KMS-11 (cell line): ENCODE measurements at regions not wholly inside any gene's neighbourhood (a gene's known extent, or its start where the extent isn't known, plus 50 kb on each side); places are given as distances from the start of the nearest gene placed in this dataset.

ENCODE experiments used
- H2AFZ ChIP-seq: fragments of 200-600 bp; sonication (generic); 2 replicates; pipeline ENCODE4 v1.6.1; 2016; ENCODE audit warnings: antibody characterized with exemption, mixed run types, low read depth
- H3K27ac ChIP-seq: fragments of 200-600 bp; sonication (generic); 2 replicates; pipeline ENCODE4 v1.6.1; 2016; ENCODE audit warnings: mild to moderate bottlenecking, mixed run types
- H3K27me3 ChIP-seq: fragments of 200-600 bp; sonication (generic); 2 replicates; pipeline ENCODE4 v1.6.1; 2017; ENCODE audit warnings: mild to moderate bottlenecking, low read depth, mixed run types, moderate library complexity; ENCODE audit not compliant: insufficient read depth
- H3K36me3 ChIP-seq: fragments of 200-600 bp; sonication (generic); 2 replicates; pipeline ENCODE4 v1.6.1; 2017; ENCODE audit warnings: mild to moderate bottlenecking, mixed run types; ENCODE audit not compliant: insufficient read depth
- H3K4me1 ChIP-seq: fragments of 200-600 bp; sonication (generic); 2 replicates; pipeline ENCODE4 v1.6.1; 2016; ENCODE audit warnings: mild to moderate bottlenecking, low read depth, mixed run types; ENCODE audit not compliant: poor library complexity, severe bottlenecking
- H3K4me2 ChIP-seq: fragments of 200-600 bp; sonication (generic); 2 replicates; pipeline ENCODE4 v1.7.0; 2016; ENCODE audit warnings: mild to moderate bottlenecking, mixed run types
- H3K4me3 ChIP-seq: fragments of 200-600 bp; sonication (generic); IDR thresholded peaks from 2 replicates; pipeline ENCODE4 v1.6.1; 2017; ENCODE audit warnings: low read depth, low read length, mixed read lengths; ENCODE audit not compliant: insufficient read depth
- H3K79me2 ChIP-seq: fragments of 200-600 bp; sonication (generic); 2 replicates; pipeline ENCODE4 v1.6.1; 2016; ENCODE audit warnings: low read depth, mixed run types; ENCODE audit not compliant: insufficient read depth
- H3K9ac ChIP-seq: fragments of 200-600 bp; sonication (generic); 2 replicates; pipeline ENCODE4 v1.6.1; 2016; ENCODE audit warnings: mild to moderate bottlenecking, mixed run types
- H4K20me1 ChIP-seq: fragments of 200-600 bp; sonication (generic); 2 replicates; pipeline ENCODE4 v1.6.1; 2016; ENCODE audit warnings: mild to moderate bottlenecking, mixed run types; ENCODE audit not compliant: insufficient read depth
- CTCF ChIP-seq: fragments of 200-600 bp; sonication (generic); conservative IDR thresholded peaks from 2 replicates; pipeline ENCODE4 v1.6.1; 2017; ENCODE audit warnings: low read depth, mild to moderate bottlenecking, antibody characterized with exemption, low read length, moderate library complexity, mixed read lengths

GRCh38 chr2:120436885-120437603 lies 91.1 kb downstream of the INHBB start:
- Histone ChIP-seq H3K4me3 (no peak overlapping the region), H3K27me3 (no peaks in the 10 kb centered on the region), H3K9ac (no peak overlapping the region), H3K4me1 (no peaks in the 10 kb centered on the region), H3K4me2 (no peak overlapping the region), H2AFZ (no peak overlapping the region), H3K27ac (no peak overlapping the region), H4K20me1 (no peaks in the 10 kb centered on the region), H3K36me3 (no peaks in the 10 kb centered on the region), H3K79me2 (no peaks in the 10 kb centered on the region)
- TF ChIP-seq CTCF: no peak

- no peak overlapping the region for H3K27ac ChIP-seq
- TF ChIP-seq CTCF: no peak
- no peaks in the 10 kb centered on the region for H3K27me3 ChIP-seq
Measured at GRCh38 chr2:120437604-120438000, 91.7 kb downstream of the INHBB start.

GRCh38 chr2:120438301-120439066 lies 92.5 kb downstream of the INHBB start:
- H3K36me3 ChIP-seq: no peaks in the 10 kb centered on the region
- H3K79me2 ChIP-seq: no peaks in the 10 kb centered on the region
- no peaks in the 10 kb centered on the region for H3K27me3 ChIP-seq
- no peaks in the 10 kb centered on the region for H4K20me1 ChIP-seq
- no peak overlapping the region for H3K4me2 ChIP-seq
- no peak overlapping the region for H3K9ac ChIP-seq
- H2AFZ ChIP-seq: no peak overlapping the region
- TF ChIP-seq CTCF: no peak
- H3K27ac ChIP-seq: no peak overlapping the region
- H3K4me1 ChIP-seq: no peaks in the 10 kb centered on the region
- no peak overlapping the region for H3K4me3 ChIP-seq

More at GRCh38 chr2:120437604-120438000, 91.7 kb downstream of the INHBB start:
- Histone ChIP-seq H3K9ac (no peak overlapping the region), H3K36me3 (no peaks in the 10 kb centered on the region), H3K79me2 (no peaks in the 10 kb centered on the region), H3K4me3 (no peak overlapping the region), H3K4me1 (no peaks in the 10 kb centered on the region), H2AFZ (no peak overlapping the region), H4K20me1 (no peaks in the 10 kb centered on the region), H3K4me2 (no peak overlapping the region)

GRCh38 chr2:120439067-120439368 lies 93.1 kb downstream of the INHBB start:
- TF ChIP-seq CTCF: no peak
- no peak overlapping the region for H2AFZ ChIP-seq

More at GRCh38 chr2:120439067-120439368, 93.1 kb downstream of the INHBB start:
- Histone ChIP-seq H3K9ac (no peak overlapping the region), H3K27ac (no peak overlapping the region), H3K36me3 (no peaks in the 10 kb centered on the region), H3K27me3 (no peaks in the 10 kb centered on the region), H3K79me2 (no peaks in the 10 kb centered on the region), H3K4me1 (no peaks in the 10 kb centered on the region), H3K4me2 (no peak overlapping the region), H3K4me3 (no peak overlapping the region), H4K20me1 (no peaks in the 10 kb centered on the region)
